ENCODE measurements at regions not wholly inside any gene's neighbourhood (a gene's known extent, or its start where the extent isn't known, plus 50 kb on each side); places are given as distances from the start of the nearest gene placed in this dataset.
"Not testable (repeated sequence)": the region's sequence is repeated elsewhere in the genome, so short reads cannot be mapped to it uniquely, and the experiment has no call there.

DNA sequence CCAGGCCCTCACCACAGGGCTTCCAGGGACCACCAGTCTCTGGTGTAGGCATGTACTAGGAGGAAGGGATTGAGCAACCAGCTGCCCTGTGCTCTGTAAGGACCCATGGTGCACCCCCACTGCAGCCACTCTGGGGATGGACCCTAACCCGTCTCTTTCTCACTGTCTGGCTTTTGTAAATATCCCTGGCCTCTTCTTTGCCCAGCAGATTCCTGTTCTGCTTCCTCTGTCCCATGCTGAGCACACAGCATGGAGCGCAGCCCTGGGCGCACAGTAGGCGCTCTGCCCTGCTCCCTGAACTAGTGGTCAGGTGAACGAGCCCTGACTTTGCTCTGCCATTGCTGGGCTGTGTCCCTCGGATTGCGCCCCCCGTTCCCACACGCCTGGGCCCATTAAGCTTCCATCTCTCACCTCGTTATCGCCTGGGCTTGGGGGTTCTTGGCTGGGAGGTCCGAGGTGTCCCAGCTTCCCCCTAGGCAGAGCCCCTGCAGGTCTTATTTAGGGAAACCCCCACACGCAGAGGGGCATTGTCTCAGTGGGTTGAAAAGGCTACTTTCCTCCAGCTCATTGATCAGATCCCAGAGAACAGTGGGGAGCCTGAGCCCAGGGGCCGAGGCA is 162.1 kb downstream of the MYCN start:
- no peak for DNase-seq (ENCODE audit: low read depth)

DNA sequence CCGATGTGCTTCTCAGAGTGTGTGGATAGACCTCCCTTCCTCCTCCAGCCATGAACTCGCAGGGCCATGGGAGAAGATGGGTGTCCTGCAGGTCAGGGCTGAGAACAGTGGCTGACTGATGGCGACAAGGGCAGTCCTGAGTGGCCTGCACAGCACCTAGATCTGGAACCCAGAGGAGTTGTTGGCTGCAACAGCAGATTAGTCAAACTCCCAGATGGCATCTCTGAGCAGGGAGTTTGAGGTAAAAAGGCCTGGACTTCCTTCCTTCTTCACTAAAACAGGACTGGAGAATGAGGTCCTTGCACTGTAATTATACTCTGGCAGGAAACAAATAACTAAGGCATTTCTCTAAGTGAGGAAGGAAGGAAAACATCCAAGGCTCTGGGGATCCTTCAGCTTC is 160.8 kb downstream of the MYCN start:
- no peak for DNase-seq (ENCODE audit: low read depth)

DNA sequence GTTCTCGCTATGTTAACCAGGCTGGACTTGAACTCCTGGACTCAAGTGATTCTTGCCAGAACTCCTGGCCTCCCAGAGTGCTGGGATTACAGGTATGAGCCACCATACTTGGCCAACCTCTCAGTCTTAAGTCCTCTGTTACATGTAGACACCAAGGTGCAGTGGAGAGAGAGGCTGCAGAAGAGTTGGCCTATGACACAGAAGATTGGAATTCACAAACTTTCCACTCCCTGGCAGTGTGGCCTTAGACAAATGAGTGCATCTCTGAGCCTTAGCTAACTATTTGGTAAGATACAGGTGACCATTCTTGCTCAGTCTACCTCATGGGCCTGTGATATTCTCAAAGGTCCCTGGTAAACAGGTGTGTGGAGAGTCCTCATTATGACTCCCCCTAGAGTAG is 159.7 kb downstream of the MYCN start:
- DNase-seq (ENCODE audit: low read depth) = no peak

DNA sequence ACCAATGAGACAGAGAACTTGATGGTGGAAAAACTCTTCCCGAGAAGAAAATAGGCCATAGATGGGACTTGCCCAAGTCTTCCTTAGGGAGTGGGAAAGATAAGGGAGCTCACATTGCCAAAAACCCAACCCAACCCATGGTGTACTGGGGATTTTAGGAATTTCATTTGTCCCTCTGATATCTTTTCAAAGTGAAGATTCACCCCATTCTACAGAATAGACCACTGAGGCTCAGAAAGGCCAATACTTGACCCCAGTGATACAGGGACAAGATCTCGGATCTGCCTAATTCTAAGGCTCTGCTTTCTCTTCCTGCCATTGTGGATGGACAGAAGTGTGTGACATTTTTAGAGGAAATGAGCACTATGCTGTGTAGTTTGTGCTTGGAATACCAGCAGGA is 159.0 kb downstream of the MYCN start:
- no peak for DNase-seq (ENCODE audit: low read depth)

DNA sequence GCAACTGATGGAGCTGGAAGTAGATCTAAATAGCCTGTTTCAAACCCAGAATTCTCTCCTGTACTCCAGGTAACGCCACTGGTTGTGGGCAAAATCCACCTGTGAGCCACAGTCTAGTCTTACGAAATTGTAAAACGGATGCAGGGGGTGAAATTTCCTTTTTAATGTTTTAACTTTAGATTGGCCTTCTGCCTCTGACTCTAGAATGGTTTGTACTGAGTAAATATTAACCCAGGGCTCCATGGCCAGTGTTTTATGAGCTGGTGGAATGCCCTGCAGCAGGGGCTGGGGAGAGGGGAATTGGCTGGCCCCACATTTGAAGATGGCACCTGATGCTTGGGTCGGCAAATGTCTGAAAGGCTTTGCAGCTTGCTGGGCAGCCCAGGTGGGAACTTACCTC is 156.6 kb downstream of the MYCN start:
- no peak for DNase-seq (ENCODE audit: low read depth)

DNA sequence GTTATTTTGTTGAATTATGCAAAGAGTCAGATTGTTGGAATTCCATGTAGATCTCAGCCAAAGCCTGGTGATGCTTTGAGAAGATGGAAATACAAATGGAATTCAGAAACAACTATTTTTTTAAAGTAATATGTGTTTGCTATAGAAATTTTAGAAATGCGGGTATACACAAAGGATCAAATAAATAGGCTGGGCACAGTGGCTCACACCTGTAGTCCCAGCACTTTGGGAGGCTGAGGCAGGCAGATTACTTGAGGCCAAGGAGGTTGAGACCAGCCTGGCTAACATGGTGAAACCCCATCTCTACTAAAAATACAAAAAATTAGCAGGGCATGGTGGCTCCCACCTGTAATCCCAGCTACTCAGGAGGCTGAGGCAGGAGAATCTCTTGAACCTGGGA is 155.1 kb downstream of the MYCN start:
- DNase-seq (ENCODE audit: low read depth) = not testable (repeated sequence)

DNA sequence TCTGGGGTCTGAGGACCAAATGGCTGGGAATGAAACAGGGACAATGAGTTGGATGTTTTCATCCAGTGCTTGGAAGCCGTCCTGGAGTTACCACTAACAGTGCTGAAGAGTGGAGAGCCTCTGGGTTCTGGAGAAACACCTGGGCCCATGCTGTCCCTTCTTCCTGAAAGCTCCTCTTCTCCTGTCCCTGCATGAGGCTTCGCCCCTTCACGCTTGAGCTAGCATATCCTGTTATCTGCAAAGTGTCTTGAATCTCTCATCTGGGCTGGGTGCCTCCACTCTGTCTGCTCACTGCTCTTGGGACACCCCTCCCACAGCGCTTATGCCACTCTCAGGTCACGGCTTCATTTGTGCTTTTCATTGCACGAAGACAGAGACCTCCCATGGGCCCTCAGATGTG is 154.5 kb downstream of the MYCN start:
- DNase-seq (ENCODE audit: low read depth) = no peak

DNA sequence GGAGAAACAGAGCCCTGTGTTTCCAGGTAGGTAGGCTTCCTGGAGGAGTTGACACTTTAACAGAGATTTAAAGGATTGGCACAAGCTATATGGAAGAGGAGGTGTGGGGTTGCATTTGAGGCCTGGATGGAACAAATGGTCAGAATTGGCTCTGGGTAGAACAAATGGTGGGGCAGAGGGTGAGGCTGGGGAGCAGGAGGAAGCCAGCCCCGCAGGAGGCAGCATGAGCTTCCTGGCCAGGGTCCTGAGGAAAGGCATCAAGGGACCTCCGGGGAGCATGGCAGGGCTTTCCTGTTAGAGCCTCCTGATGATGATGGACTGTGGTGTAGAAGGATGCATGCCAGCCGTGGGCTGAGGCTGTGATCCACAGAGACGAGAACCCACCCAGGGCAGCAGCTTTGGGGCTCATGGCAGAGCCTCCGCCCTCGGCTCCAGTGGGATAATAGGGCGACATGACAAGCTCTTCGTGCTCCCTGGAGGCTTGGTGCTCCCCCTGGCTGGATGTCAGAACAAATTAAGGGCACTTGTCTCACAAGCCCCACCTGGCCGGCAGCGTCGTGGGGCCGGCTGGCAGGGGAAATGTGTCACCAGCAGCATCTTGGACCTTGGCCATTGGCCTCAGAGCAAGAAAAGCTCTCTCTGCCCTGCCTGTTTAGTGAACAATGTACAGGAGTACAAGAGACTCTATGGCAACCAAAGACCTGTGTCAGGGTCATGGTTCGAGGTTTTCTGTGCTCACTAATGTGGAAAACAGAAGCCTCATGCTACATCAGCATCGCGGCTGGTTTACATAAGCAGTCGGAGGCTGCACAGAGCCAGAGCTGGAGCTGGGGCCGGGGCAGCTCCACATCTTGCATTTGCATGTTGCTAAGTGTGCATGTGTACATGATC is 153.5 kb downstream of the MYCN start:
- DNase-seq (ENCODE audit: low read depth) = no peak

DNA sequence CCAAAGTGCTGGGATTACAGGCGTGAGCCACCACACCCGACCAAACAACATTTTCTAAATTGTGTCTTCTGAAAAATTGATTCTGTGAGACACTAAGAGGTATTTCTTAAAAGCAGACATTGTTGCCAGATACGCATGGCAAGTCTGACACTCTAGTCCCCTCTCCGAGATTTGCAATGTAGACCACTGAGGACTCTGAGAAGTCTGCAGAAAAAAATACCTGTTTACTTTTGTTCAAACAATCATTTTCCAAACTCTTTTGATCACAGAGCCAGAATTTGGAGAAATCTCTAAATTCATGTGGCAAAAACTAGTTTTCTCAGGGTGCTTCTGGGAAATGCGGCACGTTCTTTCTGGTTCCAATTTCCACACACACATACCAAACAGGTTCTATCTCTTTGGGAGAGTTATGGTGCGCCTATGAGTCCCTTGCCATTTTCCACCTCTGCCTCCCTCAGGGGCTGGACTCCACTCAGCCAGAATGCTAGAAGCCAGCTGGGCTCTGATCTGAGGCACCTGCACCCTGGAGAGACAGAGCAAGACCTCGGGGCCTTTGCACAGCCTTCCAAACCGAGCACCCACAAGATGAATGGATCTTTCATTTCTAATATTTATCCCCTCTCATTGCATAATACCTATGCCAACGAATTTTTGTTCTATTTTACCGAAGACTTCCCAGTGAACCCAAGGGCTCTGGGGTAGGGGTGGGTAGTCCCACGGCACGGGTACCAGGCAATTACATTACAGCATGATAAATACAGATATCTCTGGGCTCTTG is 152.7 kb downstream of the MYCN start:
- DNase-seq (ENCODE audit: low read depth) = no peak

DNA sequence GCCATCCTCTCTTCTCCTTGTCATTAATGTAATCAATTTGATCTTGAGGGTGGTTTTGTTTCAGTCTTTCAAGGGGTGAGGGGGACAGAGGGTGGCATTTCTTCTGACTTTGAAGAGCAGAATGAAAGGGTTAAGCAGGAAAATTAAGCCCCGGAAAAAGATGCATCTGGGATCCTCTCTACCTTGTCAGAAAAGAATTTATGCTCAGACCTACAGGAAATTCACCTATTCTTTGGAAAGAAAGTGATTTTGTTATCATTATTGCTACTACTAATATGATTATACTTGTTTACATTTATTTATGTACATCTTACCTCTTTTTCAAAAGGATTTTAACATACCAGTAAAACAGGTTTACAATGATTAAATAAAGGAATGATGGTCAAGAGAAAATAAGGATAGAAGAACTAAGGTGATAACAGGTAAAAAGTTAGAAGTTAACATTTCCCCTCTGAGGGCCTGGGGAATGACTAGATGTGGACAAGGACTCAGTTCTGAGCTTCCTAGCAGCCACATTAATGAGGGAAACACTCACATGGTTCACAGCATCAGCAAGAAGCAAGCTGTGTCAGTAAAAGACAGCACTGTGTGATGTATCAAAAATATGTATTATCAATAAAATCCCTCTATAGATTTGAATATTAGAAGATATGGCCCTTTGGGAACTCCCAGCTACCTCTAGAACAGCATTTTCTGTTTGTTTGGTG is 151.4 kb downstream of the MYCN start:
- DNase-seq (ENCODE audit: low read depth) = no peak

DNA sequence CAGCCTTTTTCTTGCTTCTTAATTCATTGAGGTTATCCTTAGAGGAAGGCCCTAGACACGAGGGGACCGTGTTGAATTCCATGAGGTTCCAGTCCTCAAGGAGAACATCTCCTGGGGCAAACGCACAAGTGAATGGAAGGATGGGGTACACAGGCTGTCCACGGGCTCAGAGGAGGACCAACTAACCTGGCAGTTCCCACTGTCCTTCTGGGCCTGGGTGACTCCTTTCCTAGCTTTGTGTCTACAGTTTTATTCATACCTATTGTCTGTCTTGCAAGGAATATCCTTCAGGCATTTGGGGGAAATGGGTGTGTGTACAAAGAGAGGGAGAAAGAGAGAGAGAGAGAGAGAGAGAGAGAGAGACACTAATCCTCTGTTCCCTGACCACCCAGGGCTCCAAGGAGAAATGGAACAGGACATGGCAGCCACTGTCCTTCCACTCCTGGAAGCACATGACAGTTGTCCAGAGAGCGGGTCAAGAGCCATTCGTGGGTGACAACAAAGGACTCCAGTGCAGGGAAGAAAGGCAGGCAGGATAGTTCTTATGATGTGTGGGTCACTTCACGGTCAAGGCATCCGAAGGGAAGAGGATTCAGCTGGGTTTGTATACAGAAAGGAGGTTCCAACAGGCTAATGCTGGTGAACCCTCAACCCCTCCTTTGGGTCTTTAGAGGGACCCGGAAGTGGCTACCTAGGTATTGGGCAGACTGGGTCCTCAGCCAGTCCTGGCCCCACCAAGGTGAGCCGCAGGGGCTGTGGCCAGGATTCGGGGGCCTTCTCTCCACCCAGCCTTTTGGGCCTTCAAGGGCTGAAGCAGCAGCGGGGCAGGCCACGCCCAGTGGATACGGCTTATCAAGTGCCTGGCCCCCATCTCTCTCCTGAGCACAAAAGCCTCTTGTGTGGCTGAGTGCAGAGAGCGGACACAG is 150.6 kb downstream of the MYCN start:
- DNase-seq (ENCODE audit: low read depth) = no peak

DNA sequence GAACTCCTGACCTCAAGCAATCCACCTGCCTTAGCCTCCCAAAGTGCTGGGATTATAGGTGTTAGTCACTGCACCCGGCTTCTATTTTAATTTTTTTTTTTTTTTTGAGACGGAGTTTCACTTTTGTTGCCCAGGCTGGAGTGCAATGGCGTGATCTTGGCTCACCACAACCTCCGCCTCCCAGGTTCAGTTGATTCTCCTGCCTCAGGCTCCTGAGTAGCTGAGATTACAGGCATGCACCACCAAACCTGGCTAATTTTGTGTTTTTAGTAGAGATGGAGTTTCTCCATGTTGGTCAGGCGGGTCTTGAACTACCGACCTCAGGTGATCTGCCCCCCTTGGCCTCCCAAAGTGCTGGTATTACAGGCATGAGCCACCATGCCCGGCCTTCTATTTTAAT is 149.1 kb downstream of the MYCN start:
- not testable (repeated sequence) for DNase-seq (ENCODE audit: low read depth)

DNA sequence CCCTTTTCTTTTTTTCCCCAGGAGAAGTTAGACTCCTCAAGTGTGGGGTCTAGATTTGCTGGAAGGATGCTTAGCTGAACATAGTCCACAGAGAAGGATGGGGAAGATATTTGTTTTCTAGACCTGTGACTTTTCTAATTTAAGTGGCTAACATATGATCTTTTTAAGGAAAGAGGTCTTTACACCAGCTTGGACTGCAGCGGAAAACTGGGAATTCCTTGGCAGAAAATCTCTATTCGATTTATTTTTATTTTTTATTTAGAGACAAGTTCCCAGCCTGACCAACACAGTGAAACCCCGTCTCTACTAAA is 148.4 kb downstream of the MYCN start:
- no peak for DNase-seq (ENCODE audit: low read depth)

DNA sequence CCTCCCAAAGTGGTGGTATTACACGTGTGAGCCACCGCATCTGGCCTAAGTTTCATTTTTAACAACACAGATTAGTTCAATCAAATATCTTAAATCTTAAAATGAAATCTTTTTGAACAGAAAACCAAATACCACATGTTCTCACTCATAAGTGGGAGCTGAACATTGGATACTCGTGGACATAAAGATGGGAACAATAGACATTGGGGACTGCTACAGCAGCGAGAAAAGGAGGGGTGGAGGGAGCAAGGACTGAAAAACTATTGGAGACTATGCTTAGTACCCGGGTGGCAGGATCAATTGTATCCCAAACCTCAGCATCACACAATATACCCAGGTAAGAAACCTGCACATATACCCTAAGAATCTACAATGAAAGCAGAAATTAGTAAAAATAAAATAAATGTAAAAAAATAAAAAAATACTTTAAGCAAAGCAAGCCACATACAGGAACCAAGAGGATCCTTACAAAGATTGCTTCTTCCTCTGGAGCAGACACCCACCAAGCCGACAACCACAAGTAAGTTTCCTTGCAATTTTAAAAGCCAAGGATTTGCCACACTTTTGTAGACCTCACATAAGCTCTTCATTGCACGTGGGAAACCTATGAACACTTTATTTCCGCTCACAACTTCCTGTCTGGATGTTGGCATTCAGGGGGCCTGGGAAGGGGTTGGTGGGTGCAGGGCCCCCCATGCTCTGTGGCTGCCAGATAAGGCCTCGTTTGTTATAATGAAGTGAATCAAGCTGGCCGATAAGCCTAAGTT is 147.9 kb downstream of the MYCN start:
- no peak for DNase-seq (ENCODE audit: low read depth)

DNA sequence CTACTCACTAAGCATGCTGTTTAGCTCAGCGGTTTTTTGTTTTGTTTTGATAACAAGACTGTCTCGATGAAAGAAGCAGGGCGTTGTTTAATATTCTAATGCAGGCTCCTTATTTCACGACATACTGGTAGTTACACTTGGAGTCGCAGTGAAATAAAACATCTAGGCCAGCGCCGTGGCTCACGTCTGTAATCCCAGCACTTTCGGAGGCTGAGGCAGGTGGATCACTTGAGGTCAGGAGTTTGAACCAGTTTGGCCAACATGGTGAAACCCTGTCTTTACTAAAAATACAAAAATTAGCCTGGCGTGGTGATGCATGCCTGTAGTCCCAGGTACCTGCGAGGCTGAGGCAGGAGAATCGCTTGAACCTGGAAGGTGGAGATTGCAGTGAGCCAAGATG is 145.8 kb downstream of the MYCN start:
- DNase-seq (ENCODE audit: low read depth) = not testable (repeated sequence)

DNA sequence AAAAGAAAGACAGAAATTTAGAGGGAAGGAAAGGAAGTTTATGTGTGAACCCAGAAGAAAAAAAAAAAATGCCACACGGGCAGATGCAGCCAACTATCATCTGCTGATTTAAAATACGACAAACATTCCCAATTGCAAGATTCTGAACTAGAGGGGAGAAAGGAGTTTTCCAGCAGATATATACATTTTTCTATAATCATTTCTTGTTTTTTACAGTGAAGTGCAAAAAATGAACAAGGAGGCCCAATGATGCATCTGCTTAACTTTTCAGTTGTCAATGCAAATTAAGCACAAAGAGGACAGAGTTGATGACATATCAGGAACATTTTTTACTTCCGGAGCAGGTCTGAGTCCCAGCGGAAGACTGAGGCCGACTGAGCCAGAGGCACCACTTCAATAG is 144.7 kb downstream of the MYCN start:
- no peak for DNase-seq (ENCODE audit: low read depth)

DNA sequence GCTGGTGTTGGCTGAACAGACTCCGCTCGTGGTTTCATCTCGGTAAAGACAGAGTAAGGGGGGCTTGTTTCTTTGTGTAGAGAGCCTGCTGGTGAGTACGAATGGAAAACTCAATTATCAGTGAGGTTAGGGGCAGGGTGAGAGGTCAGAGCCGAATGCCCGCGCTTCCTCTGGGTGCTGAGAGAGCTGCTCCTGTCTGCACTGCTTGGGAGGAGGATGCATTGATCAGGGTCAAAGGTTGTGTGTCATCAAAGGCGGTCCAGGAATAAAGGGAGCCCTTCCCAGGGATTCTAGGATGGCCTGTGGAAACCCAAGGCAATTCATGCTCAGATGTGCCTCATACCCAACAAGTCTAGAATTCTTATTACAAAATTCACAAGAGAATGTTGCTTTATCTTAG is 143.9 kb downstream of the MYCN start:
- DNase-seq (ENCODE audit: low read depth) = no peak

DNA sequence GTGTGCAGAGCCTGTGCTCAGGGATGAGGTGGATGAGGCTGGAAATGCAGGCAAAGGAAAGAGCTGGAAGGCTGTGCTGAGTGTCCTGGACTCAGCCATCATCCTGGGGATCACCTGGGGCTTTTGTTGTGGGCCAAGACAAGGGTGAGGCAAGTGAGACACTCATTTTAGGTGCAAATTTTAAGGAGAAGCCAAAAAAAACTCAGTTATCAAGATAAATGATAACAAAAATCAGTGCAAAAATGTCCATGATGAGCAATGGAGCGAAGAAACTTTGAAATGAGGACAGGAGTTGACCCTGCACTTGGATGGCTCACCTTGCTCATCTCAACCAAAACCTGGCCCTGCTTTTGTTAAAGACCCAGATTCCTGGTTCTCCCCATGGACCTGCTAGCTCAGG is 141.9 kb downstream of the MYCN start:
- DNase-seq (ENCODE audit: low read depth) = no peak

DNA sequence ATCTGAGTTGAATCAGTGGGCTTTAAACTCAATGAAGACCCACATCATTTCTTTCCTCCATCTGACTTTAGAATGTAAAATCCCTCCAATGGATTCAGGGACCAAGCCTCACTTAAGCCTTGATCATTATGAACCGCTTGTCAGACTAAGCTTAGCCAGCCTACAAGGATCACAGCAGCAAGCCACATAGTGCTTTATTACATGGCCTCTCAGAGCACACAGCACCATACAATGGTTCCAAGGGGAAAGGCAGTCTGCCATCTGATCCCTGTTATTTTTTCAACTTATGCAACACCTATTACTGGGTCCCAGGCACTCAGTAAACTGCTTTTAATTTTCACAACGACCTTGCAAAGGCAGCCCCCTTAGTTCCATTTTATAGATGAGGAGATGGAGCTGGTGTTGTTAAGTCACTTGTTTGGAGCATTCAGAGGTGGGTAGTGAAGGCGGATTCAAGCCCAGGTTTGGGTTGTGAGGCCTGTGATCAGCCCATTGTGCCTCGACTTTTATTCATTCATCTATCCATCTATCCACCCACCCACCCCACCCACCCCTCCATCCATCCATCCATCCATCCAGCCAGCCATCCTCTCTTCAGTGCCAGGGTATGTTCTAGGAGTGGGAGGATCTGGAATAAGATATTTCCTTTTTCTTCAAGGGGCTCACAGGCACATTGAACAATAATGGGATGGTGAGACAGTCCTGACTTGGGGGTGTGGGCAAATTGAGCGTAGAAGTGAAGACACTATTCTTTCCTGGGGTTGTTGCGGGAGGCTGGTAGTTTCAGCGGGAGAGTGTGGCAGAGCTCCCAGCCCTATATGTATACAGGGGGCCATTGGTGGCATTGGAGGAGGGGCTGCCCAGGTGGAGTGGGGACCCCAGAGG is 141.2 kb downstream of the MYCN start:
- DNase-seq (ENCODE audit: low read depth) = no peak

DNA sequence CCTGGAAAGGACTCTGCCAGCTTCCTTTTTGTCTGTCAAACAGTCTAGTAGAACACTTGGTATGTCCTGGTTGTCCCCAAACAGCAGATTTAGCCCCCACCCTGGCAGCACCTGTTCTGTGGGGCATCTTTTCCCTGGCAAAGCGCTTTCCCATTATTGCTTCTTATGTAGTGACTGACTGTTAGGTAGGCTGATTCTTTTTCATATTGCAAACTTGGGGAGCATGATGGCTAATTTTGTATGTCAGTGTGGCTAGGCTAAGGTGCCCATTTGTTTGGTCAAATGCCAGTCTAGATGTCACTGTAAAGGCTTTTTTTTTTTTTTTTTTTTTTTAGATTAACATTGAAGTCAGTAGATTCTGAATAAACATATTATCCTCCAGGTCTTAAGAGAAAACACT is 140.2 kb downstream of the MYCN start:
- DNase-seq (ENCODE audit: low read depth) = no peak
